OCI-LY1 (cell line): ENCODE measurements at regions not wholly inside any gene's neighbourhood (a gene's known extent, or its start where the extent isn't known, plus 50 kb on each side); places are given as distances from the start of the nearest gene placed in this dataset.

Experiments used
- H2AFZ ChIP-seq: fragments of 200-600 bp; sonication (generic), shearing (Covaris generic); 2 replicates; pipeline ENCODE4 v1.6.0; 2014; ENCODE audit warnings: antibody characterized with exemption, mild to moderate bottlenecking, low read length
- H3F3A ChIP-seq: fragments of 200-600 bp; sonication (generic), shearing (Covaris generic); 2 replicates; pipeline ENCODE4 v1.6.0; 2014; ENCODE audit warnings: mild to moderate bottlenecking, antibody characterized with exemption, low read length, moderate library complexity; ENCODE audit not compliant: insufficient read depth
- H3K27ac ChIP-seq: fragments of 200-600 bp; sonication (generic); 2 replicates; pipeline ENCODE4 v1.5.1; 2014; ENCODE audit warnings: low read length, mixed run types, mild to moderate bottlenecking, low read depth; ENCODE audit not compliant: poor library complexity, severe bottlenecking
- H3K27me3 ChIP-seq: fragments of 200-600 bp; sonication (generic); 2 replicates; pipeline ENCODE4 v1.6.0; 2014; ENCODE audit warnings: antibody characterized with exemption, mild to moderate bottlenecking, low read length, moderate library complexity; ENCODE audit not compliant: insufficient read depth
- H3K36me3 ChIP-seq: fragments of 200-600 bp; sonication (generic); 2 replicates; pipeline ENCODE4 v1.6.1; 2014; ENCODE audit warnings: mild to moderate bottlenecking, antibody characterized with exemption, low read length, moderate library complexity, mixed read lengths; ENCODE audit not compliant: insufficient read depth
- H3K4me1 ChIP-seq: fragments of 200-600 bp; sonication (generic); 2 replicates; pipeline ENCODE4 v1.5.1; 2014; ENCODE audit warnings: mild to moderate bottlenecking, low read length, moderate library complexity; ENCODE audit not compliant: insufficient read depth, severe bottlenecking
- H3K4me2 ChIP-seq: fragments of 200-600 bp; sonication (generic), shearing (Covaris generic); 2 replicates; pipeline ENCODE4 v1.6.1; 2014; ENCODE audit warnings: low read length
- H3K4me3 ChIP-seq: fragments of 200-600 bp; sonication (generic); 2 replicates; pipeline ENCODE4 v1.5.1; 2014; ENCODE audit warnings: low read length, low read depth, mild to moderate bottlenecking, mixed read lengths; ENCODE audit not compliant: poor library complexity, severe bottlenecking
- H3K79me2 ChIP-seq: fragments of 200-600 bp; shearing (Covaris generic); 2 replicates; pipeline ENCODE4 v1.6.1; 2016; ENCODE audit warnings: mixed run types, low read length, mixed read lengths; ENCODE audit not compliant: insufficient read depth
- H3K9ac ChIP-seq: fragments of 200-600 bp; sonication (generic), shearing (Covaris generic); 2 replicates; pipeline ENCODE4 v1.6.1; 2014; ENCODE audit warnings: mild to moderate bottlenecking, low read length, mixed read lengths
- H3K9me2 ChIP-seq: fragments of 200-600 bp; sonication (generic), shearing (Covaris generic); 2 replicates; pipeline ENCODE4 v1.6.1; 2014; ENCODE audit warnings: low read depth, mild to moderate bottlenecking, low read length, mixed read lengths
- H3K9me3 ChIP-seq: fragments of 200-600 bp; shearing (Covaris generic); 2 replicates; pipeline ENCODE4 v1.6.1; 2014; ENCODE audit warnings: low read length, mixed read lengths
- H4K20me1 ChIP-seq: fragments of 200-600 bp; sonication (generic), shearing (Covaris generic); 2 replicates; pipeline ENCODE4 v1.6.0; 2016; ENCODE audit warnings: mild to moderate bottlenecking, low read length; ENCODE audit not compliant: insufficient read depth
- EZH2 ChIP-seq: fragments of 200-600 bp; sonication (generic), shearing (Covaris generic); IDR thresholded peaks from 2 replicates; pipeline ENCODE4 v1.8.0; 2017; ENCODE audit warnings: borderline replicate concordance, mixed run types, mild to moderate bottlenecking, antibody characterized with exemption, low read length, moderate library complexity, mixed read lengths
- TF ChIP-seq, protein P1 (sequence below): fragments of 200-600 bp; sonication (generic), shearing (Covaris generic); IDR thresholded peaks from 2 replicates; pipeline ENCODE4 v1.5.1; 2017; ENCODE audit warnings: mild to moderate bottlenecking, antibody characterized with exemption, low read length, moderate library complexity, mixed read lengths

DNA sequence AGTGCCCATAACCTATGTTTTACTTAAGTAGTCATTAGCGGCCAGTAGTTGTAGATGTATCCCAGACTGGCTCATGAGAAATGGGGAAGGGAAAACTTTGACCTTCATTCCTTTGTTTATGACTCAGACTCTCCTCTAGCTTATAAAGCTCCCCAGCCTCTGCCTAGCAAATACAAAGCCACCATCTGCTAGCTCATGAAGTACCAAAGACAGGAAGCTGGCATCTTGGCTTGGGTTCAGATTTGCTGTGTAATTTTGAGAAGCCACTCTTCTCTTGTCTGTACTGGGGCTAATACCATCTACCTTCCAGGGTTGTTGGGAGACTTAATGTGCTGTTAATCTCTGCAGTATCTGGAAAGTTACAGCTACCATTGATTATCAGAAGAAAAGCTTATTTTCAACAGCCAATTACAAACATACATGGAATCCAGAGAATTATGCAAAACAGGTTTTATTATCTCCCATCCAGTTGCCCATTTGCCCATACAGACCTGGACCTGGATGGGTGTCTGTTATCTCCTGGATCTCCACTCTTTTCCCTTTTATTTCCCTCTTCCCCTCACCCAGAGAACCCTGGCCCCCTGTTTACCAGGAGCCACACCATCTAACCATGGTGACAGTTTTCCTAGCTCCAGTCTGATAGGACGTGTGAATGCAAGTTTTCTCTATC, 153.8 kb downstream of the SEMA6D start:
- no peak overlapping the region for H2AFZ ChIP-seq
- no peaks in the 10 kb centered on the region for H3K9me3 ChIP-seq
- no peaks in the 10 kb centered on the region for H3K79me2 ChIP-seq
- no peaks in the 10 kb centered on the region for H3K4me1 ChIP-seq
- H3K9ac ChIP-seq: no peak overlapping the region
- H3K27ac ChIP-seq: no peak overlapping the region
- no peak overlapping the region for H3K4me3 ChIP-seq
- H3K9me2 ChIP-seq: no peaks in the 10 kb centered on the region
- TF ChIP-seq EZH2: no peak
- TF ChIP-seq, protein P1, sequence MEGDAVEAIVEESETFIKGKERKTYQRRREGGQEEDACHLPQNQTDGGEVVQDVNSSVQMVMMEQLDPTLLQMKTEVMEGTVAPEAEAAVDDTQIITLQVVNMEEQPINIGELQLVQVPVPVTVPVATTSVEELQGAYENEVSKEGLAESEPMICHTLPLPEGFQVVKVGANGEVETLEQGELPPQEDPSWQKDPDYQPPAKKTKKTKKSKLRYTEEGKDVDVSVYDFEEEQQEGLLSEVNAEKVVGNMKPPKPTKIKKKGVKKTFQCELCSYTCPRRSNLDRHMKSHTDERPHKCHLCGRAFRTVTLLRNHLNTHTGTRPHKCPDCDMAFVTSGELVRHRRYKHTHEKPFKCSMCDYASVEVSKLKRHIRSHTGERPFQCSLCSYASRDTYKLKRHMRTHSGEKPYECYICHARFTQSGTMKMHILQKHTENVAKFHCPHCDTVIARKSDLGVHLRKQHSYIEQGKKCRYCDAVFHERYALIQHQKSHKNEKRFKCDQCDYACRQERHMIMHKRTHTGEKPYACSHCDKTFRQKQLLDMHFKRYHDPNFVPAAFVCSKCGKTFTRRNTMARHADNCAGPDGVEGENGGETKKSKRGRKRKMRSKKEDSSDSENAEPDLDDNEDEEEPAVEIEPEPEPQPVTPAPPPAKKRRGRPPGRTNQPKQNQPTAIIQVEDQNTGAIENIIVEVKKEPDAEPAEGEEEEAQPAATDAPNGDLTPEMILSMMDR: no peak
- H3K36me3 ChIP-seq: no peaks in the 10 kb centered on the region
- no peaks in the 10 kb centered on the region for H3F3A ChIP-seq
- H3K4me2 ChIP-seq: no peak overlapping the region
- no peaks in the 10 kb centered on the region for H3K27me3 ChIP-seq
- H4K20me1 ChIP-seq: no peaks in the 10 kb centered on the region

DNA sequence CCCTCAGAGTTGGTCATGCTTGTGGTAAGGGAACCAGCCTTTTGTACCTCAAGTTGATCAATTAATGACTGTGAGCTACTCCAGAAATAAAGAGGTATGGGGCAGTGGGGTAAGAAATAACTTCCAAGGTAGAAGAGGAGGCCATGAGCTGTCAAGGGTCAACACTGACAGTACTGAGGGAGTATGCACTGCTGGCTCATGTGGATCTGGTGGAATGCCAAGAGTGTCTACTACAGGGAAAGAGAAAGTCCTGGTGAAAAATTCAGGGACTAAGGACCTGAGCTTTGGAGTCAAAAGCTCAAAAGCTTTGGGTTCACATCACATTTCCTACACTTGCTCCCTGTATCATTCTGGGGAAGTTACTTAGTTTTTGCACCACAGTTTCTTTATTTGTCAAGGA, 154.9 kb downstream of the SEMA6D start:
- H3F3A ChIP-seq: no peaks in the 10 kb centered on the region
- no peak overlapping the region for H3K9ac ChIP-seq
- no peaks in the 10 kb centered on the region for H3K79me2 ChIP-seq
- H3K4me2 ChIP-seq: no peak overlapping the region
- H3K27me3 ChIP-seq: no peaks in the 10 kb centered on the region
- H3K4me1 ChIP-seq: no peaks in the 10 kb centered on the region
- no peaks in the 10 kb centered on the region for H4K20me1 ChIP-seq
- no peak overlapping the region for H2AFZ ChIP-seq
- TF ChIP-seq, protein P1: no peak
- TF ChIP-seq EZH2: no peak
- H3K9me2 ChIP-seq: no peaks in the 10 kb centered on the region
- no peaks in the 10 kb centered on the region for H3K36me3 ChIP-seq
- no peaks in the 10 kb centered on the region for H3K9me3 ChIP-seq
- H3K27ac ChIP-seq: no peak overlapping the region
- H3K4me3 ChIP-seq: no peak overlapping the region

DNA sequence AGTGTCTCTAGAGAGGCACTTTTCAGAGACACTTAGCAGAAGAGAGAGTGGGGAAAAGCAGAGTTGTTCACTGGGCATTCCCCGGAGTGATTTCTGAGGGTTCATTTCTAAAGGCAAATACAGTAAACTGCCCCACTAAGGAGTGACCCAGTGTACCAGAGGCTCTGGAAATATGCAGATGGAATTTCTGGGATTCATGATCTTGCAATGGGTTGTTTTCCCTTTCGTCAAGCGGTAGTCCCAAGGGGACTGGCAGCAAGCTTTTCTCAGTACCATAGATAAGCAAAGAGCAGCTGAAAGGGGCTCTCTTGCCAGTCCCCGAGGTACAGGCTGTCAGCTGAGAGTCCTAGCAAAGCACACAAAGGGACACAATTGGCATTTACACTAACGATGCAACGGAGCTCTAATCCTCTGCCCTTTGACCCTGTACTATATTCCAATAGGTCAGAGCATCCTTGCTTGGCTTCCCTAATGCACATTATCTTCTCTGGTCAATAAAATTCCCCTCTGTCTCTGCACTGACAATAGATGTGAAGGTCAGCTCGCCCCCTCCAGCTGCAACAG, 155.6 kb downstream of the SEMA6D start:
- H3K4me1 ChIP-seq: no peaks in the 10 kb centered on the region
- no peak overlapping the region for H3K27ac ChIP-seq
- no peak overlapping the region for H3K4me2 ChIP-seq
- no peaks in the 10 kb centered on the region for H4K20me1 ChIP-seq
- H3K36me3 ChIP-seq: no peaks in the 10 kb centered on the region
- no peak overlapping the region for H3K4me3 ChIP-seq
- no peaks in the 10 kb centered on the region for H3K27me3 ChIP-seq
- H2AFZ ChIP-seq: no peak overlapping the region
- H3K9me2 ChIP-seq: no peaks in the 10 kb centered on the region
- no peaks in the 10 kb centered on the region for H3K79me2 ChIP-seq
- TF ChIP-seq, protein P1: no peak
- TF ChIP-seq EZH2: no peak
- no peaks in the 10 kb centered on the region for H3K9me3 ChIP-seq
- no peaks in the 10 kb centered on the region for H3F3A ChIP-seq
- H3K9ac ChIP-seq: no peak overlapping the region
